ENCODE measurements at regions not wholly inside any gene's neighbourhood (a gene's known extent, or its start where the extent isn't known, plus 50 kb on each side); places are given as distances from the start of the nearest gene placed in this dataset.

DNA sequence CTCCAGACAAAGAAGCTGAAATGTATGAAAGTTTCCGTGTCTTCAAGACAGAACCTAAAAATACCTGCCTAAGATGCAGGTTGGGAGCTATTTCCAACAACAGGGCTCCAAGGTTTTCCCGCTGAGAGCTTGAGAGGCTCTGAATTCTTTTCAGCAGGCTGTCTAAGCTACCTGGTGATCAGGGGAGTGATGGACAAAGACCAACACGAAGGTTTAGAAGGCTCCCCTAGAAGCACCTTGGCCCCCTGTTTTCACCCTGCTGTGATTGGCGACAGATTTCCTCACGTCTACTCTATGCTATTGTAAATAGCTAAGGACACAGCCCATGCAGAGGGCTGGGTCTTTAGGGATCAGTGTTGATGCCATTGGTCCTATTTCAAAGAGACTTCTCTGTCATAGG is 275.2 kb upstream of the SALL1 start:
- intact Hi-C loops (cut with DNase I): no loop called here

GRCh38 chr16:51420247-51420646 is 269.2 kb upstream of the SALL1 start:
- intact Hi-C loops (cut with DNase I): no loop called here
- no peak for ATAC-seq
- no peak for DNase-seq (ENCODE audit: missing footprints)

More for the DNA sequence above, 275.2 kb upstream of the SALL1 start:
- ATAC-seq (no peak), DNase-seq (ENCODE audit: missing footprints) (no peak)

GRCh38 chr16:51419768-51420167 is 268.7 kb upstream of the SALL1 start:
- DNase-seq (ENCODE audit: missing footprints) (no peak), ATAC-seq (no peak)
- intact Hi-C loops (cut with DNase I): no loop called here

DNA sequence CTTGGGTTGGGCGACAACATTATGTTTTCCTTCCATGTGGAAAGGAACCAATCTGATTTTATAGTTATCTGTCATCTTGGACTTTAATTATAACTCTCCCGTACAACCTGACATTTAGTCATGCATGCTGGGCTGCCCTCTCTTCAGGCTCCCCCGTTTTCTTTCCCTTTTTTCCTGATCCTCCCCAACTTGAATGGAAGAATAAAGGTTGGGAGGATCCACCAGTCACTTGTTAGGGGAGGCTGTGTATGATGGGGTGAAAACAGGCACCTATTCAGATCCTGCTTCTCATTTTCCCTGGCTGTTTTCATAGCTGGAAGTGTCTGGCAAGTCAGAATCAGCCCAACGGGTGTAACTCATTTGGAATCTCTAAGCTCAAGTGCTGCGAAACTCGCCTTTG is 267.2 kb upstream of the SALL1 start:
- intact Hi-C loops (cut with DNase I): no loop called here
- DNase-seq (ENCODE audit: missing footprints) (no peak), ATAC-seq (no peak)

DNA sequence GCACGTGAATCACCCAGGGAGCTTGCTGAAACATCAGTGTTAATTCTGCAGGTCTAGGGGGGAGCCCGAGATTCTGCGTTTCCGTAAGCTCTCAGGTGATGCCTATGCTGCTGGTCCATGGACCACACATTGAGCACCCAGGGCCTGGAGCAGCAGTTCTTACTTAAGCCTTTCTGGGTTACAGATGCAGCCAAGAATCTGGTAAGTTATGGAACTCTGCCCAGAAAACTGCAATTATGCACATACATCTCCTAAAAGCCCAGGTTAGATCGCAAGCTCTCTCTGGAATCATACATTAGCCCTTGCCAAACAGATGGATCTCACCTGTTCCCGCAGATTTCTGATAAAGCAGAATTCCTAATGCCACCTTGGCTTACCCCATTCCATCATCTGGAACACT is 265.9 kb upstream of the SALL1 start:
- DNase-seq (ENCODE audit: missing footprints) (no peak), ATAC-seq (no peak)
- intact Hi-C loops (cut with DNase I): no loop called here

GRCh38 chr16:51410125-51410524 is 259.1 kb upstream of the SALL1 start:
- intact Hi-C loops (cut with DNase I): no loop called here
- ATAC-seq (no peak), DNase-seq (ENCODE audit: missing footprints) (no peak)

DNA sequence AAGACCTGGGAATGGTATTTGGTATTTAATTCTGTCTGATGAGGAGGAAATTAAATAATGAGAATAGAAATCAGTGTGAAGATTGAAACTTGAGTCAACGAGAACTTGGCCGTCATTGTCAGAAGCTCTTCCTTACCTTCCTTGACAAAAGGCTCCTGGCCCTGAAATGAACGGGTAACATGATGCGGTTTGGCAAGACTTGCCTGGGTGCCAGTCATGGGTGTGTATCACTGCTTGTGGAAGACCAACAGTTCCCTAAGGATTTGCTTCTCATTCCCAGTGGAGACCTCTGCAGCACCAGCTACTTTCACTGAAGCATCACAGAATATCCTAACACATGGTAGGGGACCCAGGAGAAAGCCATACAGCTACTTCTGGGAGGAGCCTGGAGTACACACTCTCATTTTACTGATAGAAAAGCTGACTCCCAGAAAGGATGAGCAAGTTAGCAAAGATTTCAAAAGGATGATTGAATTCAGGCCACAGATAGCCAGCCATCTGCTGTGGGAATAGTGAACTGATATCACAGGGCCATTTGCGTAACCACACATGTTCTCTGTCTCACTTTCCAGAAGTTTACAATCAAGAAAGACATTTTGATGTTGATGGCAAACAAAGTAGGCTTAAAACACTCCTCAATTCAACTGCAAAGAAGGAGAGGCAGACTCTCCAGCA is 258.1 kb upstream of the SALL1 start:
- ATAC-seq (no peak), DNase-seq (ENCODE audit: missing footprints) (no peak)
- intact Hi-C loops (cut with DNase I): no loop called here

GRCh38 chr16:51408357-51408756 is 257.3 kb upstream of the SALL1 start:
- intact Hi-C loops (cut with DNase I): no loop called here
- ATAC-seq (no peak), DNase-seq (ENCODE audit: missing footprints) (no peak)

GRCh38 chr16:51407921-51408320 is 256.9 kb upstream of the SALL1 start:
- intact Hi-C loops (cut with DNase I): no loop called here
- DNase-seq (ENCODE audit: missing footprints) (no peak), ATAC-seq (no peak)

- ATAC-seq (no peak), DNase-seq (ENCODE audit: missing footprints) (no peak)
- intact Hi-C loops (cut with DNase I): no loop called here
These were observed 256.1 kb upstream of the SALL1 start for GRCh38 chr16:51407199-51407598.

GRCh38 chr16:51405361-51405760 is 254.3 kb upstream of the SALL1 start:
- intact Hi-C loops (cut with DNase I): no loop called here
- DNase-seq (ENCODE audit: missing footprints) (no peak), ATAC-seq (no peak)

- ATAC-seq: no peak
- intact Hi-C loops (cut with DNase I): no loop called here
- no peak for DNase-seq (ENCODE audit: missing footprints)
These were observed 253.3 kb upstream of the SALL1 start for GRCh38 chr16:51404386-51404785.

GRCh38 chr16:51402785-51403184 is 251.7 kb upstream of the SALL1 start:
- DNase-seq (ENCODE audit: missing footprints): no peak
- no peak for ATAC-seq
- intact Hi-C loops (cut with DNase I): no loop called here

DNA sequence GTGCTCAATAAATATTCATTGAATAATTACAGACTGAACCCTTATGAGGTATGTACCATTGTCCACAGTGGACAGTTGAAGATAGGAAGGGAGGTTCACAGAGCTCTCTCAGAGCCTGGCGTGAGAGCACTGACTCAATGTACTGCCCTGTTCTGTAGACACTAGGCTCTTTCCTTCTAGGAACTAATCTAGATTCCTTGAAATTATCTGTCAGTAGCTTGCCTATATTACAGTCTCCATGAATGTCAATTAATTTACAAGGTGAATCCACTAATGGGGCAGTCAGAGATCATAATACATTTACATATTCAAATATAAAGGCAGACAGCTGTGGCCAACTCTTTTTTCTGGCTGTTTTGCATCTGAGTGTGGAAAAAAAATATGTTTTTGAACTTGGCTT is 251.2 kb upstream of the SALL1 start:
- intact Hi-C loops (cut with DNase I): no loop called here
- DNase-seq (ENCODE audit: missing footprints) (no peak), ATAC-seq (no peak)

GRCh38 chr16:51401673-51402072 is 250.6 kb upstream of the SALL1 start:
- ATAC-seq (no peak), DNase-seq (ENCODE audit: missing footprints) (no peak)
- intact Hi-C loops (cut with DNase I): no loop called here

DNA sequence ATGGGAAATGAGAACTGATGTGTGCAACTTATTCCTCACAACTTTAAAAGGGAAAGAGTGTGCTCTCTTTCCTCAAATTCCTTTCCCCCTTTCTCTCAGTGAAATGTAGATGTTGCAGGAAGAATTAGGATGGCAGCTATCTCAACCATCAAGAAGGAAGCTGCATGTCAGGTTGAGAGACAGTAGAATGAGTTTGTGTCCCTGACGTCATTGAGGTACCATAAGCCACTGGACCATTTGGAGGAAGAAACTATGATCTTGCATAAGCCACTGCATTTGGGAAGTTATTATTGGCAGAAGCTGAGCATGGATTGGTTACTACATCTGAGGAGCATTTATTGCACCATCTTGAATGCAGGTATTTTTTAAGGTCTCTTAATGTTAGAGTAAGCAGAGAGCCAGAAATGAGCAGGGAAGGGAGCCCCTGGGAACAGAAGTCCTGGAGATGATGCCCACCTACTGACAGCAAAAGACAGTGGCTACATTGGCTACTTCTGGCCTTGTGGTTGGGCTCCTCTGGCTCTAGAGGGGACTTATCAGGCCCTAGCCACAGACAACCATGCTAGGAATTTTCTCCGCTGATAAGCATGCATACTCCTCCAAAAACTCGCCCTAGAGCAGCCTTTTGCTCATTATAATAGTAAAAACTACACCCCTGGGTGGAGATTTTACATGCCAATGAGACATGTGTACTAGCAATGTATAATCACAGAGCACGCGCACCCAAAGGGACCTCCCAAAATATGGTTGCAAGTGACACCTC is 249.0 kb upstream of the SALL1 start:
- ATAC-seq: no peak
- intact Hi-C loops (cut with DNase I): no loop called here

DNA sequence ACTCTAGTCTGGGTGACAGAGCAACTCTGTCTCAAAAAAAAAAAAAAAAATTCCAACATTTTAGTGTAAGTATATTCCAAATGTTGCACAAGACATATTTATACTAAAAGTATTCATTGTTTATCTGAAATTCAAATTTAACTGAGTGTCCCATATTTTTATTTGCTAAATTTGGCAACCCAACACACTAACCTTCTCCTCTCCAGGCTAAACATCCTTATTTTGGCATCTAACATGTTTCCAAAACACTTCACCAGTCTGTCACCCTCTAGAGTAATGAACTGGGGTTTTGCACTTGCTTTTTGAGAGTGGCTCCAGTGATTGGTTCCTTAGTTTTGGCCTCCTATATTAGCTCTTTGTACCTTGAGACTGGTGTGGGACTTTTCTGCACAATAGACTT is 243.4 kb upstream of the SALL1 start:
- no peak for DNase-seq (ENCODE audit: missing footprints)
- no peak for ATAC-seq
- intact Hi-C loops (cut with DNase I): no loop called here

More for the DNA sequence above, 249.0 kb upstream of the SALL1 start:
- no peak for DNase-seq (ENCODE audit: missing footprints)

- intact Hi-C loops (cut with DNase I): no loop called here
- DNase-seq (ENCODE audit: missing footprints) (no peak), ATAC-seq (no peak)
These were observed 242.4 kb upstream of the SALL1 start for GRCh38 chr16:51393381-51394005.

- intact Hi-C loops (cut with DNase I): no loop called here
- ATAC-seq (no peak), DNase-seq (ENCODE audit: missing footprints) (no peak)
These were observed 241.6 kb upstream of the SALL1 start for GRCh38 chr16:51392521-51393187.
